ENCODE measurements at regions not wholly inside any gene's neighbourhood (a gene's known extent, or its start where the extent isn't known, plus 50 kb on each side); places are given as distances from the start of the nearest gene placed in this dataset.

GRCh38 chr4:7137326-7138200, 54.8 kb upstream of the SORCS2 start:
- Histone ChIP-seq H3K56ac (ENCODE audit: extremely low read depth, insufficient read depth, low read length) (no peak overlapping the region), H2BK120ac (ENCODE audit: low read depth, low read length) (no peak overlapping the region), H3K9me1 (ENCODE audit: insufficient read depth, low read length) (peaks cover 4% of the 10 kb centered on the region; the same call in 1 of the 2 replicates), H3K4ac (ENCODE audit: low read depth, low read length) (no peak overlapping the region), H2BK15ac (ENCODE audit: low read depth, low read length) (no peak overlapping the region), H2BK20ac (ENCODE audit: low read depth, low read length) (no peak overlapping the region), H3K27ac (ENCODE audit: insufficient read depth, low read length) (no peak overlapping the region), H3K4me2 (ENCODE audit: low read depth, low read length) (no peak overlapping the region), H2BK5ac (ENCODE audit: low read depth, low read length, poor library complexity, severe bottlenecking) (no peak overlapping the region), H3K18ac (ENCODE audit: low read depth, low read length) (no peak overlapping the region), H4K5ac (ENCODE audit: low read depth, low read length) (no peak overlapping the region), H2AFZ (replicated peaks; ENCODE audit: low read length, poor library complexity) (no peak overlapping the region), H3K9ac (ENCODE audit: low read depth, low read length) (no peak overlapping the region), H3K4me1 (ENCODE audit: control insufficient read depth, insufficient read depth, low read length) (peaks cover 8% of the 10 kb centered on the region; the same call in 1 of the 2 replicates), H3K36me3 (ENCODE audit: control insufficient read depth, insufficient read depth, low read length) (no peaks in the 10 kb centered on the region), H3K9me3 (ENCODE audit: control insufficient read depth, insufficient read depth, low read length) (peaks cover 6% of the 10 kb centered on the region; the same call in 1 of the 2 replicates), H3K27me3 (ENCODE audit: control insufficient read depth, insufficient read depth, low read length) (peaks cover 15% of the 10 kb centered on the region; the same call in 1 of the 2 replicates), H3K79me1 (ENCODE audit: low read depth in 1 of 2, low read length in 2 of 2) (no peaks in the 10 kb centered on the region), H4K8ac (ENCODE audit: low read depth in 2 of 2, low read length in 2 of 2) (no peak overlapping the region), H4K20me1 (ENCODE audit: insufficient read depth, low read length) (no peaks in the 10 kb centered on the region; the same call in 1 of the 2 replicates), H3K14ac (replicated peaks; ENCODE audit: low read depth, low read length) (no peak overlapping the region), H3K4me3 (ENCODE audit: insufficient read depth, low read depth, low read length) (no peak overlapping the region), H4K91ac (ENCODE audit: insufficient read depth, low read depth, low read length) (no peak overlapping the region), H3K23ac (ENCODE audit: low read depth, low read length) (no peak overlapping the region), H2AK5ac (ENCODE audit: low read depth, low read length) (no peak overlapping the region), H2AK9ac (replicated peaks; ENCODE audit: low read depth, low read length, poor library complexity) (no peak overlapping the region)
- intact Hi-C loops (cut with micrococcal nuclease) (no loop called here), in situ Hi-C loops (cut with MboI; ENCODE audit: low sequenced_read_pairs) (no loop called here), dilution Hi-C loops (cut with HindIII; ENCODE audit: low sequenced_read_pairs, unreplicated experiment) (no loop called here)
- DNase-seq = no peak
- WGBS, 2 experiments (ENCODE audit: extremely low coverage in 2 of 2, insufficient read length in 1 of 2) = 90% methylated on average over 4 of the region's 30 CpGs; no CpG with 5 or more reads in 1 of the 2 experiments
- no TSS peak for BruUV-seq (replicated peaks)
- CTCF ChIA-PET = no interaction called here
- POLR2A ChIA-PET (ENCODE audit: unreplicated experiment) = no interaction called here
- no peak for ATAC-seq (ENCODE audit: low read depth)
- TF ChIP-seq RCOR1 (IDR thresholded peaks at IDR 0.05; ENCODE audit: insufficient replicate concordance, low read length) (no peak), NFE2L2 (IDR thresholded peaks at IDR 0.05; ENCODE audit: low read depth, low read length) (no peak), FOS (IDR thresholded peaks at IDR 0.05; ENCODE audit: low read depth, low read length) (no peak), MAZ (IDR thresholded peaks at IDR 0.05; ENCODE audit: borderline replicate concordance, low read depth, low read length) (no peak), SMC3 (IDR thresholded peaks at IDR 0.05; ENCODE audit: low read depth, low read length) (no peak), BHLHE40 (IDR thresholded peaks at IDR 0.05; ENCODE audit: low read depth, low read length) (no peak), POLR2A (IDR thresholded peaks at IDR 0.05; ENCODE audit: low read depth, low read length) (no peak), CEBPB (IDR thresholded peaks at IDR 0.05; ENCODE audit: low read depth, low read length) (no peak), MXI1 (IDR thresholded peaks at IDR 0.05; ENCODE audit: borderline replicate concordance, low read depth, low read length) (no peak), RFX5 (IDR thresholded peaks at IDR 0.05; ENCODE audit: low read depth, low read length) (no peak), USF2 (IDR thresholded peaks at IDR 0.05; ENCODE audit: low read depth, low read length) (no peak), CTCF (conservative IDR thresholded peaks at IDR 0.05; ENCODE audit: low read depth, low read length) (no peak), ELK1 (IDR thresholded peaks at IDR 0.05; ENCODE audit: borderline replicate concordance, low read depth, low read length) (no peak), RAD21 (IDR thresholded peaks at IDR 0.05; ENCODE audit: low read length) (no peak), MAFK (IDR thresholded peaks at IDR 0.05; ENCODE audit: low read depth, low read length) (no peak)

Data from IMR-90 (cell line).